Psoas muscle (tissue), 7 donors: ENCODE measurements at regions not wholly inside any gene's neighbourhood (a gene's known extent, or its start where the extent isn't known, plus 50 kb on each side); places are given as distances from the start of the nearest gene placed in this dataset.

Source experiments
- ATAC-seq, 4 donors: fragments of 200-7000 bp; cut with Tn5 transposase; one replicate each; pipeline ENCODE4 v1.9.1; 2020; ENCODE audit warnings: moderate library complexity in 3 of 4, mild to moderate bottlenecking in 2 of 4
- DNase-seq, 2 donors: peaks; one replicate each; pipeline ENCODE4 v3.0.0-alpha.2; 2020
- H3K27ac ChIP-seq: fragments of 200-600 bp; one replicate; pipeline ENCODE4 v1.8.0; 2022
- H3K27me3 ChIP-seq, 3 donors: fragments of 200-600 bp in 1 of 3; one replicate each; pipeline versions ENCODE4 v1.6.1 to v1.8.0; 2013 to 2022; ENCODE audit warnings: low read length in 2 of 3, mild to moderate bottlenecking in 2 of 3, moderate library complexity in 1 of 3; ENCODE audit not compliant: insufficient read depth in 3 of 3
- H3K36me3 ChIP-seq, 2 donors: fragments of 200-600 bp in 1 of 2; one replicate each; pipeline versions ENCODE4 v1.6.1 to v1.8.0; 2013 to 2022; ENCODE audit warnings: low read depth in 1 of 2, mild to moderate bottlenecking in 1 of 2, moderate library complexity in 1 of 2; ENCODE audit not compliant: insufficient read depth in 1 of 2
- H3K4me1 ChIP-seq: fragments of 200-600 bp; one replicate; pipeline ENCODE4 v1.8.0; 2022
- H3K4me3 ChIP-seq: fragments of 200-600 bp; one replicate; pipeline ENCODE4 v1.8.0; 2022; ENCODE audit warnings: mild to moderate bottlenecking
- H3K9me3 ChIP-seq: fragments of 200-600 bp; one replicate; pipeline ENCODE4 v1.8.0; 2022
- CTCF ChIP-seq: fragments of 200-600 bp; IDR thresholded peaks from one replicate; pipeline ENCODE4 v1.8.0; 2022; ENCODE audit warnings: antibody characterized with exemption
- WGBS, 3 donors: extraction: QIAGEN DNeasy Blood & Tissue Kit; methylation state at CpG; one replicate each; pipeline versions ENCODE4 v1.1.6 to v1.1.7; 2013; 5-methylcytosine and 5-hydroxymethylcytosine counted together
- intact Hi-C, 2 donors: fragments of 100-400 bp; cut with DNase I; formaldehyde crosslinking; loops; one replicate each; pipeline versions ENCODE4 v1.11.0 to v1.14.2; 2022
- donor health status: healthy with polysubstance abuse.
- donor health status: DM: no; HTN: no; CAD: no; lungs with moderate emphysema.
- donor health status: Bipolar disorder and iron deficiency.
- donor health status: healthy.
- donor health status: DM: yes; HTN: yes; CAD: no.
- donor health status: DM: no; HTN: no; CAD: no.
- donor health status: DM: yes; HTN: yes; CAD: no.

GRCh38 chr4:138519436-138519835, 277.3 kb upstream of the SLC7A11 start:
- ATAC-seq: no peak
- Histone ChIP-seq H3K4me1 (no peaks in the 10 kb centered on the region), H3K27me3 (no peaks in the 10 kb centered on the region), H3K27ac (no peak overlapping the region), H3K4me3 (no peak overlapping the region), H3K36me3 (no peaks in the 10 kb centered on the region), H3K9me3 (no peaks in the 10 kb centered on the region)
- intact Hi-C loops: no loop called here
- no peak for TF ChIP-seq CTCF
- DNase-seq: no peak
- WGBS, 3 donors: 20 to 36% (median 27%) methylated on average over 2 of the region's 2 CpGs

- Histone ChIP-seq H3K4me3 (no peak overlapping the region), H3K9me3 (no peaks in the 10 kb centered on the region), H3K27me3 (no peaks in the 10 kb centered on the region), H3K27ac (no peak overlapping the region), H3K36me3 (no peaks in the 10 kb centered on the region), H3K4me1 (no peaks in the 10 kb centered on the region)
- TF ChIP-seq CTCF: no peak
- ATAC-seq (no peak), DNase-seq (no peak)
- WGBS, 3 donors: 68 to 78% (median 74%) methylated on average over 1 of the region's 1 CpG
- intact Hi-C loops: no loop called here
Measured at GRCh38 chr4:138513535-138513934, 271.4 kb upstream of the SLC7A11 start.

GRCh38 chr4:138512756-138513155, 270.6 kb upstream of the SLC7A11 start:
- intact Hi-C loops: no loop called here
- no peak overlapping the region for H3K27ac ChIP-seq

GRCh38 chr4:138510053-138510452, 267.9 kb upstream of the SLC7A11 start:
- H3K27ac ChIP-seq: no peak overlapping the region
- ATAC-seq (no peak), DNase-seq (no peak)
- H3K36me3 ChIP-seq: no peaks in the 10 kb centered on the region
- WGBS, 3 donors: 65 to 81% (median 78%) methylated on average over 3 of the region's 3 CpGs
- no peaks in the 10 kb centered on the region for H3K9me3 ChIP-seq
- no peaks in the 10 kb centered on the region for H3K4me1 ChIP-seq
- H3K27me3 ChIP-seq: no peaks in the 10 kb centered on the region
- no peak for TF ChIP-seq CTCF
- intact Hi-C loops: no loop called here
- H3K4me3 ChIP-seq: no peak overlapping the region

More at GRCh38 chr4:138512756-138513155, 270.6 kb upstream of the SLC7A11 start:
- Histone ChIP-seq H3K4me3 (no peak overlapping the region), H3K36me3 (no peaks in the 10 kb centered on the region), H3K9me3 (no peaks in the 10 kb centered on the region), H3K27me3 (no peaks in the 10 kb centered on the region), H3K4me1 (no peaks in the 10 kb centered on the region)
- no peak for DNase-seq
- ATAC-seq: no peak
- TF ChIP-seq CTCF: no peak

- TF ChIP-seq CTCF: no peak
- no peak overlapping the region for H3K4me3 ChIP-seq
- no peaks in the 10 kb centered on the region for H3K27me3 ChIP-seq
- intact Hi-C loops: no loop called here
- H3K36me3 ChIP-seq: no peaks in the 10 kb centered on the region
- 12 to 26% (median 22%) methylated on average over 1 of the region's 1 CpG for WGBS, 3 donors
- H3K4me1 ChIP-seq: no peaks in the 10 kb centered on the region
- H3K27ac ChIP-seq: no peak overlapping the region
- ATAC-seq (no peak), DNase-seq (no peak)
- H3K9me3 ChIP-seq: no peaks in the 10 kb centered on the region
Measured at GRCh38 chr4:138509346-138509745, 267.2 kb upstream of the SLC7A11 start.
